AG04450 (cell line): ENCODE measurements at regions not wholly inside any gene's neighbourhood (a gene's known extent, or its start where the extent isn't known, plus 50 kb on each side); places are given as distances from the start of the nearest gene placed in this dataset.

Experiments
- CTCF ChIA-PET: fragments of 300-600, 350-600 bp; formaldehyde crosslinking; extraction: SDS; loops from one replicate; lab custom pipeline; 2022; ENCODE audit warnings: antibody characterized with exemption, inconsistent platforms; lab: Charles Lee
- POLR2A ChIA-PET: fragments of 350-600 bp; formaldehyde crosslinking; extraction: SDS; loops from one replicate; lab custom pipeline; 2021; ENCODE audit warnings: antibody characterized with exemption, inconsistent platforms; lab: Yijun Ruan, JAX
- DNase-seq: peaks from one replicate; pipeline ENCODE4 v3.0.0-alpha.2; 2011; ENCODE audit warnings: low read depth, low spot score
- H3K27ac ChIP-seq: one replicate; pipeline ENCODE4 v1.5.1; 2012; ENCODE audit warnings: low read depth, low read length, control low read depth
- H3K27me3 ChIP-seq: one replicate; pipeline ENCODE4 v1.6.0; 2012; ENCODE audit warnings: low read length; ENCODE audit not compliant: control insufficient read depth, insufficient read depth
- H3K4me3 ChIP-seq: 2 replicates; pipeline ENCODE4 v1.5.1; 2011; ENCODE audit warnings: mild to moderate bottlenecking, low read depth, low read length, control low read depth
- H3K9me3 ChIP-seq: 2 replicates; pipeline ENCODE4 v1.5.1; 2012; ENCODE audit warnings: low read length; ENCODE audit not compliant: control insufficient read depth, insufficient read depth
- TF ChIP-seq, protein P1 (sequence below): IDR thresholded peaks from 2 replicates; pipeline ENCODE4 v1.5.1; 2011; ENCODE audit warnings: low read depth, low read length, control low read depth, inconsistent platforms

DNA sequence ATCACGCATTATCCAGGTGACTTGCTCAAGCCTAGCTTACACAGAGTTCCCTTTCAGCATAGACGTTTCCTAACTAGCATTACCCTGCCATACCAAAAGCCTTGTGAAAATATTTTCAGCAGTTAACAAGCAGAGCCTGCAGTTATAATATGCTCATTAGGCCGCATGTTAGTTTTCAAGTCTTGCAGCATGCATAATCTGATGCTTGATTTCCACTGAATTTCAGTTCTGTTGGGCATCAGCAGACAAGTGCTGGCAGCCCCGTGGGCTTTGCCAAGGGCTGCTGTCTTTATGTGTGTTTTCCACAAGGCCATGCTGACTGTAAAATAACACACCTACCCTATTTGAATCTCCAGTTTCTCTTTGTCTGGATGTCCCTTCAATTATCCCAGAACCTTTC lies 491.0 kb upstream of the WWC1 start:
- TF ChIP-seq, protein P1, sequence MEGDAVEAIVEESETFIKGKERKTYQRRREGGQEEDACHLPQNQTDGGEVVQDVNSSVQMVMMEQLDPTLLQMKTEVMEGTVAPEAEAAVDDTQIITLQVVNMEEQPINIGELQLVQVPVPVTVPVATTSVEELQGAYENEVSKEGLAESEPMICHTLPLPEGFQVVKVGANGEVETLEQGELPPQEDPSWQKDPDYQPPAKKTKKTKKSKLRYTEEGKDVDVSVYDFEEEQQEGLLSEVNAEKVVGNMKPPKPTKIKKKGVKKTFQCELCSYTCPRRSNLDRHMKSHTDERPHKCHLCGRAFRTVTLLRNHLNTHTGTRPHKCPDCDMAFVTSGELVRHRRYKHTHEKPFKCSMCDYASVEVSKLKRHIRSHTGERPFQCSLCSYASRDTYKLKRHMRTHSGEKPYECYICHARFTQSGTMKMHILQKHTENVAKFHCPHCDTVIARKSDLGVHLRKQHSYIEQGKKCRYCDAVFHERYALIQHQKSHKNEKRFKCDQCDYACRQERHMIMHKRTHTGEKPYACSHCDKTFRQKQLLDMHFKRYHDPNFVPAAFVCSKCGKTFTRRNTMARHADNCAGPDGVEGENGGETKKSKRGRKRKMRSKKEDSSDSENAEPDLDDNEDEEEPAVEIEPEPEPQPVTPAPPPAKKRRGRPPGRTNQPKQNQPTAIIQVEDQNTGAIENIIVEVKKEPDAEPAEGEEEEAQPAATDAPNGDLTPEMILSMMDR: no peak
- CTCF ChIA-PET: no interaction called here
- Histone ChIP-seq H3K9me3 (no peaks in the 10 kb centered on the region), H3K4me3 (no peak overlapping the region), H3K27me3 (no peaks in the 10 kb centered on the region), H3K27ac (no peak overlapping the region)
- DNase-seq: no peak
- POLR2A ChIA-PET: no interaction called here

DNA sequence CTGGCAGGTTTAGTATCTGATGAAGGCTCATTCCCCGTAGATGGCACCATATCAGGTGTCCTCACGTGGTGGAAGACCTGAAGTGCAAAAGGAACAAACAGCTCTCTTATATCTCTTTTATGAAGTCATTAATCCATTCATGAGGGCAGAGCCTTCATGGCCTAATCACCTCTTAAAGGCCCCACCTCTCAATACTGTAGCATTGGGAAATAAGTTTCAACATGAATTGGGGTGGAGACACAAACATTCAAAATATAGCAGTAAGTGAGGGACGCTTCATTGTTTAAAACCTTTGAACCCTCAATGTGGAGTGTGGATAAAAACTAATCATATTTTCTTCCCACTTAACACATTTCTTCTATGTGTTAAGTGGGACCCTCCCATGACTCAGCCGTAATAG lies 489.4 kb upstream of the WWC1 start:
- ChIA-PET POLR2A (no interaction called here), CTCF (no interaction called here)
- Histone ChIP-seq H3K27ac (no peak overlapping the region), H3K9me3 (no peaks in the 10 kb centered on the region), H3K27me3 (no peaks in the 10 kb centered on the region), H3K4me3 (no peak overlapping the region)
- TF ChIP-seq, protein P1: no peak
- no peak for DNase-seq

DNA sequence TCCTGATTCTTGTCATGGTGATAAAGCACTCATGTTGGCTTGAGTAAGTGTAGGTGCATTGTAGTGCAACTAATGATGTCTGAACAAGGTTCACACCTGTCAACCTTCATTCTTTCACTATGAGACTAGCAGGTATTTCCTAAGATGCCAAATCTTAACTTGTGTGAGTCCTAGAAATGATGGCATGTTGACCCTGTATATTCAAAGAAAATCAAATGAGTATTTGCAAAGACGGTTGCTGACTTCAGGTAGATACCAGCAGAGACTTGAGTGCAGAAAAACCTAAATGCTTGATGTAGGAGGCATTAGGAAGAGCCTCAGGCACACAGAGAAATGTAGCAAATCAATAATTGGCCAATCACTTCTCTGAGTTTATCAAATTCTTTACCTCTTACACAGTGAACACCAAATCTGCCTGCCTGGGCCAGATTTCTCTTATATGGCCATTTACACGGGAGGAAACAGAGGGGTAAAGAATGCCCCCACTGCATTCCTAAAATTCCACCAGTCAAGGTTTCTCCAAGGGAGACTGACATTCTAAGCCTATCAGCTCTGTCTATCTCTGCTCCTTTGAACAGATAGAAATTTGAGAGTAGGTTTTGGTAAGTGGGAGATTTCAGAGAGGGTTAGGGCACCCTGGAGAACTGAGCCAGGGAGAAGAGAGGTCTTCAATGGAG lies 488.6 kb upstream of the WWC1 start:
- ChIA-PET POLR2A (no interaction called here), CTCF (no interaction called here)
- TF ChIP-seq, protein P1: no peak
- H3K9me3 ChIP-seq: no peaks in the 10 kb centered on the region
- H3K27ac ChIP-seq: no peak overlapping the region
- H3K27me3 ChIP-seq: no peaks in the 10 kb centered on the region
- no peak overlapping the region for H3K4me3 ChIP-seq
- DNase-seq: no peak

DNA sequence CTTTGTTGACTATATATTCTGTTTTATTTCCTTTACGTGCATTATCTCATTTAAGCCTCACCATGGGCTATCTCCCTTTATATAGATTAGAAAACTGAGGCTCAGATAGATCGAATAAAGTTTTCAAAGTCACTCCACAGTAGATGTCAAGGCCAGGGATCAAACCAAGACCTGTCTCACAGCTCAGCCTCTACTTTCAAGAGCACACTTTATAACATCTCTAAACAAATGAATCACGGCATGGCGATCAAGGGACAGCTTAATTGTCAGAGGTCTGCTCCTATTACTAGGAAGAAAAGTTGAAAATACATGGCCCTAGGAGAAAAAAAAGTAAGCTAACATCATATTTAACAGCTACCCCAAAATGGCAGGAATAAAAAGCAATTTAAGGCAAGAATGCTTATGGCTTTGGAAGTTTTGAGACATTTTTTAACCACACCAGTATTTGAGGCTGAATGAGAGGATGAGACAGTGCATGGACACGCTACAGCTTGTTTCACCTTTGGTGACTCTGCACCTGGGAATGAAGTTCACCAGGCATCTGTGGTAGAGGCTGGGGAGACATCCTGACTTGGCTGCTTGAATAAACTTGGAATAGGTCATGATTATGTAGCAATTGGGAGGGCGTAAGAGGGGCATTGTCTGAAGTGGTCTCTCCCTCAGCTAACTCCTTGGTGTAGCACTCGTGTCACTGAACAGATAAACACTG lies 486.8 kb upstream of the WWC1 start:
- Histone ChIP-seq H3K4me3 (no peak overlapping the region), H3K27me3 (no peaks in the 10 kb centered on the region), H3K9me3 (no peaks in the 10 kb centered on the region), H3K27ac (no peak overlapping the region)
- ChIA-PET CTCF (no interaction called here), POLR2A (no interaction called here)
- TF ChIP-seq, protein P1: no peak
- DNase-seq: no peak

DNA sequence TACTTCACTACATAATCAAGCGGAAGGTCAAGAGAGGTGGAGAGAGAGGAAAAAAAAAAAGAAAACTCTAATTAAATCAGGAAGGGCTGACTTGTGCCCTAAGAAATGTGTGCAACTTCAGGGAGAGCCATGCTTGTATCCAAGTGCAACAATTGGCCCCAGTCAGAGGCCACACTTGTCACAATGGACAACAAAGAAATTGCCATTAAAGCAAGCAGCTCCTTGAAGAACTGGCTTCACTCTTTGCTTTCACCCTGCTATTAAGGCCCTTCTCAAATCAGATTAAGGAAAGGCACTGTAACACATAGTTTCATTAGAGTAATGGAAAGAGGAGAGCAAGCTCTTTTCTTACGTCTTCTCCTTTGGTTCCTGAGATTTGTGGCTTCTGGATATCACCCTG lies 480.9 kb upstream of the WWC1 start:
- ChIA-PET POLR2A (no interaction called here), CTCF (no interaction called here)
- Histone ChIP-seq H3K4me3 (no peak overlapping the region), H3K27ac (no peak overlapping the region), H3K9me3 (no peaks in the 10 kb centered on the region), H3K27me3 (no peaks in the 10 kb centered on the region)
- TF ChIP-seq, protein P1: no peak
- no peak for DNase-seq
